GM23248 (cell line): ENCODE measurements at regions not wholly inside any gene's neighbourhood (a gene's known extent, or its start where the extent isn't known, plus 50 kb on each side); places are given as distances from the start of the nearest gene placed in this dataset.

ENCODE experiments used
- EZH2 ChIP-seq: fragments of 200-600 bp; sonication (generic); IDR thresholded peaks from 2 replicates; pipeline ENCODE4 v1.6.1; 2018; ENCODE audit warnings: antibody characterized with exemption, mild to moderate bottlenecking; ENCODE audit not compliant: insufficient read depth, poor library complexity, severe bottlenecking
- EZH2phosphoT487 ChIP-seq: fragments of 200-600 bp; sonication (generic); IDR thresholded peaks from 2 replicates; pipeline ENCODE4 v1.6.1; 2018; ENCODE audit warnings: antibody characterized with exemption, moderate library complexity, mild to moderate bottlenecking, low read depth; ENCODE audit not compliant: insufficient read depth

DNA sequence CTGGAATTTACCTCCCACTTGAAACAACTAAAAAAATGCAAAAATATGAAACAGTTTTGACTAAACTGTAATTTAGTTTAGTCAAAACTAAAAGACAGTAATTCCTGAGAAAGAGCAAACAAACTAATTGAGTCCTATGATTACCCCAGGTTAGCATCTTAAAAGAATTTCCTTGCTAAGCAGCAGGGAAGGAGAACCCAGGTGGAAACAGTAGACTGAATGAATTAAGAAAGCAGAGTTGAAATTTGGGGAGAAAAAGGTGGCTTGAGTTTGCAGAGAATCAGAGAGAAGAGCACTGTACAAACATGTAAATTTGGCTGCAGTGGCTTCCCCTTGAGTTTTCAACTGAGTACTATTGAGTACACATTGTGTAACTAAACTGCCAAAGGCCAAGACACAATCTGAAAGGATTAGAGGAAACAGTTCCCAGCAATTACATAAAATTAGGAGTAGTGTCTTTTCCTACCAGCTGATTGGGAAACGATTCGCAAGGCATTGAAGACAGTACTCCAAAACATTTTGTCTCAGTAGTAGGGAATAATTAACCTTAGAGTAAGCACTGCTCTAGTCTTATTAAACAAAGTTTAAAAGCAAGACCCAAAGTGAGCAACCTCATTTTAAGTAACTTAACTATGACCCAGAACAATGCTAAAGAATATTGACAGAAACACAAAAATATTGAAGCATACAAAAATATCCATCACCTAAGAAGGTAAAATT, 820.5 kb downstream of the DACH1 start:
- TF ChIP-seq EZH2 (no peak), EZH2phosphoT487 (no peak)
